ENCODE measurements at regions not wholly inside any gene's neighbourhood (a gene's known extent, or its start where the extent isn't known, plus 50 kb on each side); places are given as distances from the start of the nearest gene placed in this dataset.

- ATAC-seq, result no peak
- TF ChIP-seq CSDC2 (CRISPR knock-in tag; IDR thresholded peaks at IDR 0.05), result no peak
- no peak for TF ChIP-seq ARNTL (CRISPR knock-in tag; IDR thresholded peaks at IDR 0.05; ENCODE audit: borderline replicate concordance, low read depth)
- TF ChIP-seq ZNF565 (CRISPR knock-in tag; conservative IDR thresholded peaks at IDR 0.05; ENCODE audit: low read depth), result no peak
- TF ChIP-seq, protein P1, sequence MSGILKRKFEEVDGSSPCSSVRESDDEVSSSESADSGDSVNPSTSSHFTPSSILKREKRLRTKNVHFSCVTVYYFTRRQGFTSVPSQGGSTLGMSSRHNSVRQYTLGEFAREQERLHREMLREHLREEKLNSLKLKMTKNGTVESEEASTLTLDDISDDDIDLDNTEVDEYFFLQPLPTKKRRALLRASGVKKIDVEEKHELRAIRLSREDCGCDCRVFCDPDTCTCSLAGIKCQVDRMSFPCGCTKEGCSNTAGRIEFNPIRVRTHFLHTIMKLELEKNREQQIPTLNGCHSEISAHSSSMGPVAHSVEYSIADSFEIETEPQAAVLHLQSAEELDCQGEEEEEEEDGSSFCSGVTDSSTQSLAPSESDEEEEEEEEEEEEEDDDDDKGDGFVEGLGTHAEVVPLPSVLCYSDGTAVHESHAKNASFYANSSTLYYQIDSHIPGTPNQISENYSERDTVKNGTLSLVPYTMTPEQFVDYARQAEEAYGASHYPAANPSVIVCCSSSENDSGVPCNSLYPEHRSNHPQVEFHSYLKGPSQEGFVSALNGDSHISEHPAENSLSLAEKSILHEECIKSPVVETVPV (CRISPR knock-in tag; IDR thresholded peaks at IDR 0.05), result no peak
- TF ChIP-seq ZFP30 (CRISPR knock-in tag; IDR thresholded peaks at IDR 0.05), result no peak
- no peak for TF ChIP-seq ZC3H10 (CRISPR knock-in tag; IDR thresholded peaks at IDR 0.05)
- TF ChIP-seq PPARA (CRISPR knock-in tag; IDR thresholded peaks at IDR 0.05; ENCODE audit: borderline replicate concordance), result no peak
- no peak for TF ChIP-seq OSR1 (CRISPR knock-in tag; IDR thresholded peaks at IDR 0.05)
- TF ChIP-seq POU6F1 (CRISPR knock-in tag; IDR thresholded peaks at IDR 0.05; ENCODE audit: borderline replicate concordance, low read depth), result no peak
Measured at GRCh38 chr7:88515301-88515700, 208.6 kb upstream of the STEAP4 start.

DNA sequence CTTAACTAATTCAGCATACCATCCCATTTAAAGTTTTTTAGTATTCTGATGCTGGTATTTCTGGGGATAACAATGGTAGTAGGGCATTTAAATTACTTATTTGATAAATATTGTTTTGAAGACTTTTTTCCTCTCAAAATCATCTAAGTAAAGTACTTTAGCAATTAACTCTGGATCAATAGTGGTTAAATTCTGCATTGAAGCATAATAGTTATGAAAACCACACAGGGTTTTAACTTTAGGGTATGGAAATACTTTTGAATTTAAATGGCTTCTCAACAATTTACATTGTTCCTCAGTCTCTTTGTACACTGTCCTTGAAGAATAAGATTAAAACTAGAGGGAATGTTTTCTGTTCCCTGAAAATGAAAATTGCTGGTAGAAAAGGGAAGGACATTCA is 202.6 kb upstream of the STEAP4 start:
- ATAC-seq, result no peak
- TF ChIP-seq POU6F1 (CRISPR knock-in tag; IDR thresholded peaks at IDR 0.05; ENCODE audit: borderline replicate concordance, low read depth) (no peak), ZNF8 (CRISPR knock-in tag; IDR thresholded peaks at IDR 0.05) (no peak), CSDC2 (CRISPR knock-in tag; IDR thresholded peaks at IDR 0.05) (no peak), PATZ1 (CRISPR knock-in tag; IDR thresholded peaks at IDR 0.05; ENCODE audit: borderline replicate concordance) (no peak), ESRRG (CRISPR knock-in tag; IDR thresholded peaks at IDR 0.05) (no peak), TCF4 (CRISPR knock-in tag; IDR thresholded peaks at IDR 0.05; ENCODE audit: borderline replicate concordance) (no peak), OSR1 (CRISPR knock-in tag; IDR thresholded peaks at IDR 0.05) (no peak)
- TF ChIP-seq, protein P2, sequence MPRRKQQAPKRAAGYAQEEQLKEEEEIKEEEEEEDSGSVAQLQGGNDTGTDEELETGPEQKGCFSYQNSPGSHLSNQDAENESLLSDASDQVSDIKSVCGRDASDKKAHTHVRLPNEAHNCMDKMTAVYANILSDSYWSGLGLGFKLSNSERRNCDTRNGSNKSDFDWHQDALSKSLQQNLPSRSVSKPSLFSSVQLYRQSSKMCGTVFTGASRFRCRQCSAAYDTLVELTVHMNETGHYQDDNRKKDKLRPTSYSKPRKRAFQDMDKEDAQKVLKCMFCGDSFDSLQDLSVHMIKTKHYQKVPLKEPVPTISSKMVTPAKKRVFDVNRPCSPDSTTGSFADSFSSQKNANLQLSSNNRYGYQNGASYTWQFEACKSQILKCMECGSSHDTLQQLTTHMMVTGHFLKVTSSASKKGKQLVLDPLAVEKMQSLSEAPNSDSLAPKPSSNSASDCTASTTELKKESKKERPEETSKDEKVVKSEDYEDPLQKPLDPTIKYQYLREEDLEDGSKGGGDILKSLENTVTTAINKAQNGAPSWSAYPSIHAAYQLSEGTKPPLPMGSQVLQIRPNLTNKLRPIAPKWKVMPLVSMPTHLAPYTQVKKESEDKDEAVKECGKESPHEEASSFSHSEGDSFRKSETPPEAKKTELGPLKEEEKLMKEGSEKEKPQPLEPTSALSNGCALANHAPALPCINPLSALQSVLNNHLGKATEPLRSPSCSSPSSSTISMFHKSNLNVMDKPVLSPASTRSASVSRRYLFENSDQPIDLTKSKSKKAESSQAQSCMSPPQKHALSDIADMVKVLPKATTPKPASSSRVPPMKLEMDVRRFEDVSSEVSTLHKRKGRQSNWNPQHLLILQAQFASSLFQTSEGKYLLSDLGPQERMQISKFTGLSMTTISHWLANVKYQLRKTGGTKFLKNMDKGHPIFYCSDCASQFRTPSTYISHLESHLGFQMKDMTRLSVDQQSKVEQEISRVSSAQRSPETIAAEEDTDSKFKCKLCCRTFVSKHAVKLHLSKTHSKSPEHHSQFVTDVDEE (CRISPR knock-in tag; IDR thresholded peaks at IDR 0.05), result no peak
- TF ChIP-seq, protein P1 (CRISPR knock-in tag; IDR thresholded peaks at IDR 0.05), result no peak

- no peak for ATAC-seq
- TF ChIP-seq TOX (CRISPR knock-in tag; IDR thresholded peaks at IDR 0.05; ENCODE audit: borderline replicate concordance) (no peak), RARB (CRISPR knock-in tag; IDR thresholded peaks at IDR 0.05) (no peak), ZC3H10 (CRISPR knock-in tag; IDR thresholded peaks at IDR 0.05) (no peak), ZNF565 (CRISPR knock-in tag; conservative IDR thresholded peaks at IDR 0.05; ENCODE audit: low read depth) (no peak), OSR1 (CRISPR knock-in tag; IDR thresholded peaks at IDR 0.05) (no peak), SNAI2 (CRISPR knock-in tag; IDR thresholded peaks at IDR 0.05) (no peak), TCF4 (CRISPR knock-in tag; IDR thresholded peaks at IDR 0.05; ENCODE audit: borderline replicate concordance) (no peak), GLIS3 (CRISPR knock-in tag; IDR thresholded peaks at IDR 0.05) (no peak), BACH2 (CRISPR knock-in tag; IDR thresholded peaks at IDR 0.05; ENCODE audit: borderline replicate concordance) (no peak)
- TF ChIP-seq, protein P2 (CRISPR knock-in tag; IDR thresholded peaks at IDR 0.05), result no peak
Measured at GRCh38 chr7:88500131-88500530, 193.4 kb upstream of the STEAP4 start.

All from SK-N-SH treated with all-trans-retinoic acid at 6 μM for 48 hours (cell line).